GM10266 (cell line): ENCODE measurements at regions not wholly inside any gene's neighbourhood (a gene's known extent, or its start where the extent isn't known, plus 50 kb on each side); places are given as distances from the start of the nearest gene placed in this dataset.

Experiments used
- DNase-seq: peaks from one replicate; pipeline ENCODE4 v3.0.0; 2012; ENCODE audit errors: extremely low spot score
- TF ChIP-seq, protein P1 (sequence below): IDR thresholded peaks from 2 replicates; pipeline ENCODE4 v1.5.1; 2012; ENCODE audit warnings: mild to moderate bottlenecking, low read depth; ENCODE audit not compliant: control insufficient read depth, insufficient read depth; ENCODE audit errors: missing control alignments

DNA sequence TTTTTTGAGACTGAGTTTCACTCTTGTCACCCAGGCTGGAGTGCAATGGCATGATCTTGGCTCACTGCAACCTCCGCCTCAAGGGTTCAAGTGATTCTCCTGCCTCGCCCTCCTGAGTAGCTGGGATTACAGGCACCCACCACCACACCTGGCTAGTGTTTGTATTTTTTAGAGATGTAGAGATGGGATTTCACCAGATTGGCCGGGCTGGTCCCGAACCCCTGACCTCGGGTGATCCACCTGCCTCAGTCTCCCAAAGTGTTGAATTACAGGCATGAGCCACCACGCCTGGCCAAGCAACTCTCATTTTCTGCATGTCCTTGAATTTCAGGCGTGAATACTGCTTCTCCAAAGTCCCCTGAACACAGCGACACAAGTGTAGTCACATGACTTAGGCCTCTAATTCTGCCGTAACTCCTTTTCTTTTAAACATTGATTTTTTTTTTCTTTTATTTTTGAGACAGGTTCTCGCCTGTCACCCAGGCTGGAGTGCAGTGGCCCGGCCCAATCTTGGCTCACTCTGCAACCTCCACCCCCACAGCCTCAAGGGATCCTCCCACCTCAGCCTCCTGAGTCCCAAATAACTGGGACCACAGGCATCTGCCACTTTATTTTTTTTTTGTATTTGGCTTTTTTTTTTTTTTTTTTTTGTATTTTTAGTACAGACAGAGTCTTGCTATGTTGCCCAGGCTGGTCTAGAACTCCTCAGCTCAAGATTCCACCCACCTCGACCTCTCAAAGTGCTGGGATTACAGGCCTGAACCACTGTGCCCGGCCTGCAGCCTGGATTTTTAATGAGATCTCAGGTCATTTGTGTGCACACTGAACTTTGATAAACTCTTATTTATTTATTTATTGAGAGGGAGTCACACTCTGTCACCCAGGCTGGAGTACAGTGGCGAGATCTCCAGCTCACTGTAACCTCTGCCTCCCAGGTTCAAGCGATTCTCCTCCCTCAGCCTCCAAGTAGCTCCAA lies 124.6 kb downstream of the KCNJ18 start:
- no peak for DNase-seq
- TF ChIP-seq, protein P1, sequence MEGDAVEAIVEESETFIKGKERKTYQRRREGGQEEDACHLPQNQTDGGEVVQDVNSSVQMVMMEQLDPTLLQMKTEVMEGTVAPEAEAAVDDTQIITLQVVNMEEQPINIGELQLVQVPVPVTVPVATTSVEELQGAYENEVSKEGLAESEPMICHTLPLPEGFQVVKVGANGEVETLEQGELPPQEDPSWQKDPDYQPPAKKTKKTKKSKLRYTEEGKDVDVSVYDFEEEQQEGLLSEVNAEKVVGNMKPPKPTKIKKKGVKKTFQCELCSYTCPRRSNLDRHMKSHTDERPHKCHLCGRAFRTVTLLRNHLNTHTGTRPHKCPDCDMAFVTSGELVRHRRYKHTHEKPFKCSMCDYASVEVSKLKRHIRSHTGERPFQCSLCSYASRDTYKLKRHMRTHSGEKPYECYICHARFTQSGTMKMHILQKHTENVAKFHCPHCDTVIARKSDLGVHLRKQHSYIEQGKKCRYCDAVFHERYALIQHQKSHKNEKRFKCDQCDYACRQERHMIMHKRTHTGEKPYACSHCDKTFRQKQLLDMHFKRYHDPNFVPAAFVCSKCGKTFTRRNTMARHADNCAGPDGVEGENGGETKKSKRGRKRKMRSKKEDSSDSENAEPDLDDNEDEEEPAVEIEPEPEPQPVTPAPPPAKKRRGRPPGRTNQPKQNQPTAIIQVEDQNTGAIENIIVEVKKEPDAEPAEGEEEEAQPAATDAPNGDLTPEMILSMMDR, result no peak

DNA sequence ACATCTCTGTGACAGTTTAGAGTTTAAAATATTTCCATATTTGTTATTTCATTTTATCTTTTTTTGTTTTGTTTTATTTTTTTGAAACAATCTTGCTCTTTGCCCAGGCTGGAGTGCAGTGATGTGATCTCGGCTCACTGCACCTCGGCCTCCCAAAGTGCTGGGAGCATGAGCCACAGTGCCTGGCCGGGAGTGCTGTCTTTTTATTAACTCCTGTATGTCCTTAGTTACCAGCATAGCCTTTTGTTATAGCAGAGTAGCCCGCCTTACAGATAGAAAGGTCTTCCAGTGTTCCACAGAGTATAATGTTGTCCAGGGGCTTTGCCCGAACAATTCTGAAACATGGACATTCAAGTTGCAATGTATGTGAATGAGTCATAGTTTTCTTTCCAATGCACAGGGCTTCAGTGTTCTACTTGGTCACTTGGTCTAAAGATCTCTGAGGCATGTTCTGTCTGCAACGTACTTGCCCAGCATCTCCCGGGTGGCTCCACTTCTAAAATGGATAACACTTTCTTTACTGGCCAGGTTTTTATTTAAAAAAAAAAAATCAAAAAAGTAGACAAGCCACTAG lies 125.6 kb downstream of the KCNJ18 start:
- TF ChIP-seq, protein P1, result no peak
- no peak for DNase-seq

DNA sequence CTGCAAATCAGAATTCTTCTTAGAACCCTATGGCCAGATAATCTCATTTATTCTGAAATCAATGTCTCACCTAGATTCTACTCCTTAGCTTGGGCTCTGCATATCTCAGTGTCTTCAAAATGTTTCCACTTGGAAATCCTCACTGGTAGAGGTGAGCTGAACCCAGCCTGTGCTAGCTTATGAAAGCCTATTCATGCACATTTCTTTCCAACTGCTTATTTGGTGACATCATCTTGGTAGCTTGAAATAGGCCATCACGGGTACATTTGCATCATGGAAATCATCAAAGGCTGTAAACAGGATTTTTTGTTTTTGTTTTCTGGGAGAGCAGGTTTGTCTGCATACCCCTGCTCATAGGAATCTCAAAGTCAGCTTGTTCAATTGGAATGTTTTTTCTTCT lies 130.8 kb downstream of the KCNJ18 start:
- TF ChIP-seq, protein P1, result no peak
- DNase-seq, result no peak

DNA sequence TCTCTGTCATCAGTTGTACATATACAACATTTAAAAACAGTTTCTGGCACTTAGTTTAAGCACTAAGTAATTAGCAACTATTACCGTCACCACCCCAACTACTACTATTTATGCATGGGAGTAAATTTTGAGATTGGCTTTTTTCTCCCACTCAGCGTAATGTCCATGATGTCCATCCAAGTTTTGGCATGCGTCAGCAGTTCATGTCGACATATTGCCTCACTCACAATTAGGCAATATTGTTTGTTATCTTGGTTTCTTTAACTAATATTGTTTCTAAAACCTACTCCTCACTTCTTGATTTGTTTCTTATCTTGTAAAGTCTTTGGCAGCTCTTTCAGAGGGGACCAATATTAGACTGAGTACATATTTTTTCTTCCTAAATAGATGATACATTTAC lies 131.3 kb downstream of the KCNJ18 start:
- no peak for DNase-seq

DNA sequence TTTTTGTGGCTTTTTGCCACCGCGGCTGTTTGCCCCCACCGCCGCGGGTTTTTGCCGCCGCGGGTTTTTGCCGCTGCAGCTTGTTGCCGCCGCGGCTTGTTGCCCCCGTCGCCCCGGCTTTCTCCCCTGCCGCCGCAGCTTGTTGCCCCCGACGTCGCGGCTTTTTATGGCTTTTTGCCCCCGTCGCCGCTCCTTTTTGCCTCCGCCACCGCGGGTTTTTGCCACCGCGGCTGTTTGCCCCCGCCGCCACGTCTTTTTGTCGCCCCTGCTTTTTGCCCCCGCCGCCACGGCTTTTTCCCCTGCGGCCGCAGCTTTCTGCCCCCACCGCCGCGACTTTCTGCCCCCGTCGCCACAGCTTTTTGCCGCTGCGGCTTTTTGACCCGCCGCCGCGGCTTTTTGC lies 149.5 kb downstream of the KCNJ18 start:
- TF ChIP-seq, protein P1, result no peak
- no peak for DNase-seq

More for the DNA sequence above, 131.3 kb downstream of the KCNJ18 start:
- TF ChIP-seq, protein P1, result no peak

DNA sequence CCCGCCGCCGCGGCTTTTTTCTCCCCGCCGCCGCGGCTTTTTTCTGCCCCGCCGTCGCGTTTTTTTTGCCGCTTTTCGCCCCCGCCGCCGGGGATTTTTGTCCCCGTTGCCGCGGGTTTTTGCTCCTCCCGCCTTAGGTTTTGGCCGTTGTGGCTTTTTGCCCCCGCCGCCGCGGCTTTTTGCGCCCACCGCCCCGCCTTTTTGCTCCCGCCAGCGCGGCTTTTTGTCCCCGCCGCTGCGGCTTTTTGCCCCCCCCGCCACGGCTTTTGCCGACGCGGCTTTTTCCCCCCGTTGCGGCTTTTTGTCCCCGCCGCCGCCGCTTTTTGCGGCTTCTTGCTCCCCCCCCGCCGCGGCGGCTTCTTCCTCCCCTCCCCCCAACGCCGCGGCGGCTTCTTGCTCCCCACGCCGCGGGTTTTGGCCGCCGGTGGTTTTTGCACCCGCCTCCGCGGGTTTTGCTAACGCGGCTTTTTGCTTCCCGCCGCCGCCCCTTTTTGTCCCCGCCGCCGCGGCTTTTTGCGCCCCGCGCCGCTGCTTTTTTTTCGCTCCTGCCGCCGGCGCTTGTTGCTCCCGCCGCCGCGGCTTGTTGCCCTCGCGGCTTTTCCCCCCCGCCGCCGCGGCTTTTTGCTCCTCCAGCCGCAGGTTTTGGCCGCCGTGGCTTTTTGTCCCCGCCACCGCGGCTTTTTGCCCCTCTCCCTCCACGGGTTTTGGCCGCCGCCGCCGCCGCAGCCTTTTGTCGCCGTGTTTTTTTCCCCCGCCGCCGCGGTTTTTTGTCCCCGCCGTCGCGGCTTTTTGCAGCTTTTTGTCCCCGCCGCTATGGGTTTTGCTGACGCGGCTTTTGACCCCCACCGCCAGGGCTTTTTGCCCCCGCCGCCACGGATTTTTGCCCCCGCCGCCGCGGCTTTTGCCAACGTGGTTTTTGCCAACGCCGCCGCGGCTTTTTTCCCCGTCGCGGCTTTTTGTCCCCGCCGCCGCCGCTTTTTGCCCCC lies 150.3 kb downstream of the KCNJ18 start:
- TF ChIP-seq, protein P1, result no peak
- peak; percentile 2 for DNase-seq
